ENCODE measurements at regions not wholly inside any gene's neighbourhood (a gene's known extent, or its start where the extent isn't known, plus 50 kb on each side); places are given as distances from the start of the nearest gene placed in this dataset.

DNA sequence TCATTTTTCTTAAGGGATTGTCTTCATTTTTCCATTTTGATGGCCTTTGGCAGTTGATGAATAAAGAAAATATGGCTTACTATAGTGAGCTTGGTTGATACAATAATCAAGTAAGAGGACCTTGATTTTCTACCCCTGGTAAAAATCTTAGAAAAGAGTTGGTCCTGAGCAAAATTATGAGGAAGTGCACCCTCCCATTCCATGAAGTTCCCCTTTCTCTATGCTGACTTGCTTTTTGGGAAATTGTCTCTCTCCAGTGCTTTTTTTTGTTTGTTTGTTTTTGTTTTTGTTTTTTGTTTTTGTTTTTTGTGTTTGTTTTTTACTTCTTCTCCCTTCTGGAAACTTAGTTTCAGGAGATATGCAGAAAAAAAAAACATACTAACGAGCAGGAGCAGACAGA is 449.2 kb upstream of the ACTBL2 start:
- TF ChIP-seq, protein P1, sequence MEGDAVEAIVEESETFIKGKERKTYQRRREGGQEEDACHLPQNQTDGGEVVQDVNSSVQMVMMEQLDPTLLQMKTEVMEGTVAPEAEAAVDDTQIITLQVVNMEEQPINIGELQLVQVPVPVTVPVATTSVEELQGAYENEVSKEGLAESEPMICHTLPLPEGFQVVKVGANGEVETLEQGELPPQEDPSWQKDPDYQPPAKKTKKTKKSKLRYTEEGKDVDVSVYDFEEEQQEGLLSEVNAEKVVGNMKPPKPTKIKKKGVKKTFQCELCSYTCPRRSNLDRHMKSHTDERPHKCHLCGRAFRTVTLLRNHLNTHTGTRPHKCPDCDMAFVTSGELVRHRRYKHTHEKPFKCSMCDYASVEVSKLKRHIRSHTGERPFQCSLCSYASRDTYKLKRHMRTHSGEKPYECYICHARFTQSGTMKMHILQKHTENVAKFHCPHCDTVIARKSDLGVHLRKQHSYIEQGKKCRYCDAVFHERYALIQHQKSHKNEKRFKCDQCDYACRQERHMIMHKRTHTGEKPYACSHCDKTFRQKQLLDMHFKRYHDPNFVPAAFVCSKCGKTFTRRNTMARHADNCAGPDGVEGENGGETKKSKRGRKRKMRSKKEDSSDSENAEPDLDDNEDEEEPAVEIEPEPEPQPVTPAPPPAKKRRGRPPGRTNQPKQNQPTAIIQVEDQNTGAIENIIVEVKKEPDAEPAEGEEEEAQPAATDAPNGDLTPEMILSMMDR (IDR thresholded peaks at IDR 0.05): no peak
- TF ChIP-seq POLR2AphosphoS5 (IDR thresholded peaks at IDR 0.05; ENCODE audit: low read depth, low read length) (no peak), TCF7L2 (IDR thresholded peaks at IDR 0.05; ENCODE audit: low read depth, low read length) (no peak)

Data from Panc1 (cell line).